Sigmoid colon (tissue), 6 donors: ENCODE measurements at regions not wholly inside any gene's neighbourhood (a gene's known extent, or its start where the extent isn't known, plus 50 kb on each side); places are given as distances from the start of the nearest gene placed in this dataset.

Experiments used
- DNase-seq: peaks from one replicate; pipeline ENCODE4 v3.0.0-alpha.2; 2019
- H3K27ac ChIP-seq, 4 donors: fragments of 200-600 bp; sonication (generic); one replicate each; pipeline ENCODE4 v1.5.1; 2016 to 2019; ENCODE audit warnings: mild to moderate bottlenecking in 1 of 4
- H3K27me3 ChIP-seq, 3 donors: fragments of 200-600 bp; sonication (generic); one replicate each; pipeline ENCODE4 v1.5.1; 2019; ENCODE audit warnings: mild to moderate bottlenecking in 1 of 3
- H3K36me3 ChIP-seq, 4 donors: fragments of 200-600 bp; sonication (generic); one replicate each; pipeline ENCODE4 v1.5.1; 2016 to 2019
- H3K4me1 ChIP-seq, 4 donors: fragments of 200-600 bp; sonication (generic); one replicate each; pipeline ENCODE4 v1.5.1; 2017 to 2019
- H3K4me3 ChIP-seq, 4 donors: fragments of 200-600 bp; sonication (generic); one replicate each; pipeline ENCODE4 v1.5.1; 2017 to 2019; ENCODE audit warnings: mild to moderate bottlenecking in 2 of 4, moderate library complexity in 1 of 4
- H3K9me3 ChIP-seq, 4 donors: fragments of 200-600 bp in 3 of 4; sonication (generic) in 3 of 4; one replicate each; pipeline versions ENCODE4 v1.5.1 to v1.6.1; 2013 to 2019
- EP300 ChIP-seq, 4 donors: sonication (generic); formaldehyde crosslinking; IDR thresholded peaks; one replicate each; pipeline ENCODE4 v1.6.1; 2017; ENCODE audit warnings: antibody characterized with exemption in 4 of 4
- POLR2A ChIP-seq, 2 donors: fragments of 450-650 bp; IDR thresholded peaks; one replicate each; pipeline ENCODE4 v1.6.1; 2016; ENCODE audit warnings: antibody characterized with exemption in 2 of 2, mild to moderate bottlenecking in 2 of 2, moderate library complexity in 2 of 2
- POLR2AphosphoS5 ChIP-seq, 4 donors: sonication (generic); formaldehyde crosslinking; IDR thresholded peaks; one replicate each; pipeline ENCODE4 v1.6.1; 2017; ENCODE audit warnings: antibody characterized with exemption in 4 of 4
- WGBS, 2 donors: extraction: QIAGEN DNeasy Blood & Tissue Kit; methylation state at CpG; one replicate each; pipeline ENCODE4 v1.1.7; 2013; 5-methylcytosine and 5-hydroxymethylcytosine counted together
- intact Hi-C: fragments of 100-400 bp; cut with DNase I; formaldehyde crosslinking; loops from one replicate; pipeline ENCODE4 v1.15.1; 2023
- TF ChIP-seq, protein P1 (sequence below), 4 experiments: fragments of 450-650 bp in 3 of 4; fragments of 200-600 bp in 1 of 4; IDR thresholded peaks; one replicate each; pipeline ENCODE4 v1.5.1; 2016 to 2019; ENCODE audit warnings: antibody characterized with exemption in 4 of 4, mild to moderate bottlenecking in 3 of 4, moderate library complexity in 2 of 4
- donor health status: healthy with polysubstance abuse.
- donor health status: healthy.

DNA sequence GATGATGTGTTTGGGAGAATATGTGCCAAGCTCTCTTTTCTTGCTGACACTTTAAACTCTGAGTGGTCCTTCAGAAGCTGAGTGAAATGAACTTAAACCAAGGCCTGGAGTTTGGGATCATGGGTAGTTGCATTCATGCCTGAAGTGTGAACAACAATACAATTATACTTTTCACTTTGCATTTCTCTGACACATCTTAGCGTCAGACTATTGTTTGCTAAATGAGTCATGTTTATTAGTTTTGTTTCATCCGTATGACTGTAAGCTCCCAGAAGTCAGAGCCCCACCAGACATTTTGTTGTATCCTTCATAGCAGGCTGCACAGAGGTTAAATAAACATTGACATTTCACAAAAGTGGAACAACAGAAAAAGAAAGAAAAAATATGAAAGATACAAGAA lies 542.6 kb downstream of the TUSC7 start:
- DNase-seq: no peak
- H3K4me1 ChIP-seq: peaks cover 0 to 18% (median 11%) of the 10 kb centered on the region in 4 donors
- WGBS, 2 donors: 12 to 59% methylated on average over 2 of the region's 2 CpGs

DNA sequence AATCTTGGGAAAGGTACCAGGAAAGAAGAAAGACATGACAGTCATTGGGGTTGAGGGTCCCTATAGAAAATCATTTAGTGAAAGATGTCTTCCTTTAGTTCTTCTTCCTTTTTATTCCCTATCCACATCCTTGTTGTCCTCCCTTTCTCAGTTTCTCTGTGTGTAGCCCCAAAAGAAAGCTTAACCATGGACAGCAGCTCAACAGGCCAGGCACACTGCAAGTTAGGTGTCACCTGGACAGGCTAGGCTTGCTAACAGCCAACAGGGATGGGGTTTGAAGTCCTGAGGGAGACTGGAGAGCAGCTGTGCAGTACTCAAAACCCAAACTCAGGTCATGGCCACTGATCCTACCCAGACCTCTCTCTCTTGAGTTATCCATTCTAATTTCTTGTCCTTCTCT lies 543.1 kb downstream of the TUSC7 start:
- H3K4me1 ChIP-seq: peaks cover 0 to 16% (median 10%) of the 10 kb centered on the region in 4 donors
- TF ChIP-seq POLR2AphosphoS5 (IDR thresholded peaks at IDR 0.05): no peak
- no peak for TF ChIP-seq POLR2A (IDR thresholded peaks at IDR 0.05)
- TF ChIP-seq, protein P1, sequence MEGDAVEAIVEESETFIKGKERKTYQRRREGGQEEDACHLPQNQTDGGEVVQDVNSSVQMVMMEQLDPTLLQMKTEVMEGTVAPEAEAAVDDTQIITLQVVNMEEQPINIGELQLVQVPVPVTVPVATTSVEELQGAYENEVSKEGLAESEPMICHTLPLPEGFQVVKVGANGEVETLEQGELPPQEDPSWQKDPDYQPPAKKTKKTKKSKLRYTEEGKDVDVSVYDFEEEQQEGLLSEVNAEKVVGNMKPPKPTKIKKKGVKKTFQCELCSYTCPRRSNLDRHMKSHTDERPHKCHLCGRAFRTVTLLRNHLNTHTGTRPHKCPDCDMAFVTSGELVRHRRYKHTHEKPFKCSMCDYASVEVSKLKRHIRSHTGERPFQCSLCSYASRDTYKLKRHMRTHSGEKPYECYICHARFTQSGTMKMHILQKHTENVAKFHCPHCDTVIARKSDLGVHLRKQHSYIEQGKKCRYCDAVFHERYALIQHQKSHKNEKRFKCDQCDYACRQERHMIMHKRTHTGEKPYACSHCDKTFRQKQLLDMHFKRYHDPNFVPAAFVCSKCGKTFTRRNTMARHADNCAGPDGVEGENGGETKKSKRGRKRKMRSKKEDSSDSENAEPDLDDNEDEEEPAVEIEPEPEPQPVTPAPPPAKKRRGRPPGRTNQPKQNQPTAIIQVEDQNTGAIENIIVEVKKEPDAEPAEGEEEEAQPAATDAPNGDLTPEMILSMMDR (IDR thresholded peaks at IDR 0.05): no peak
- TF ChIP-seq EP300 (IDR thresholded peaks at IDR 0.05): no peak
- H3K36me3 ChIP-seq: no peaks in the 10 kb centered on the region
- no peaks in the 10 kb centered on the region for H3K27me3 ChIP-seq
- no peak for DNase-seq
- no peaks in the 10 kb centered on the region for H3K9me3 ChIP-seq
- no peak overlapping the region for H3K27ac ChIP-seq
- no peak overlapping the region for H3K4me3 ChIP-seq
- intact Hi-C loops: no loop called here

More for the DNA sequence above, 542.6 kb downstream of the TUSC7 start:
- H3K27me3 ChIP-seq: no peaks in the 10 kb centered on the region
- H3K9me3 ChIP-seq: no peaks in the 10 kb centered on the region
- H3K36me3 ChIP-seq: no peaks in the 10 kb centered on the region
- no peak overlapping the region for H3K27ac ChIP-seq
- no peak overlapping the region for H3K4me3 ChIP-seq
- TF ChIP-seq POLR2A (IDR thresholded peaks at IDR 0.05): no peak
- TF ChIP-seq EP300 (IDR thresholded peaks at IDR 0.05): no peak
- TF ChIP-seq, protein P1 (IDR thresholded peaks at IDR 0.05): no peak
- intact Hi-C loops: no loop called here

DNA sequence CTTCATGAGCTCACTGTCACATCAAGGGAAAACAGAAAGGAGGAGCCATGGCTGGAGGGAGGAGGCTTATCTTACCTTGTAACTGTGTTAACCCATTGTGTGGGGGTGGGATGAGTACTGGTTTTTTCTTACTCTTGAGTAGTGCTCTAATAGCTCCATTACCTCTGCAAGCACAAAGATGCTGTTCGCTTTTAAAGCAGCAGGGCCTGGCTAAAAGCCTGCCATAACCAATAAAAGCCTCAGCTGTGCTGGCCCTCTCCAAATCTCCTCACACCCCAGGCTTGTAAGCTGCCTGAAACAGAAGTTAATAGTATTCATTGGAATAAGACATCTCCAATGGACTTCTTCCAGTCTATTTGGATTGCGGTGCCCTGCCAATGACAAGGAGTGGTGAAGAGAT lies 544.1 kb downstream of the TUSC7 start:
- Histone ChIP-seq H3K9me3 (no peaks in the 10 kb centered on the region), H3K36me3 (no peaks in the 10 kb centered on the region), H3K4me1 (peaks cover 0 to 6% (median 2%) of the 10 kb centered on the region in 4 donors), H3K4me3 (no peak overlapping the region), H3K27me3 (no peaks in the 10 kb centered on the region), H3K27ac (no peak overlapping the region)
- intact Hi-C loops: no loop called here
- DNase-seq: no peak
- 91 to 96% methylated on average over 2 of the region's 2 CpGs for WGBS, 2 donors
- TF ChIP-seq POLR2AphosphoS5 (IDR thresholded peaks at IDR 0.05): no peak
- no peak for TF ChIP-seq EP300 (IDR thresholded peaks at IDR 0.05)
- no peak for TF ChIP-seq POLR2A (IDR thresholded peaks at IDR 0.05)
- TF ChIP-seq, protein P1 (IDR thresholded peaks at IDR 0.05): no peak

DNA sequence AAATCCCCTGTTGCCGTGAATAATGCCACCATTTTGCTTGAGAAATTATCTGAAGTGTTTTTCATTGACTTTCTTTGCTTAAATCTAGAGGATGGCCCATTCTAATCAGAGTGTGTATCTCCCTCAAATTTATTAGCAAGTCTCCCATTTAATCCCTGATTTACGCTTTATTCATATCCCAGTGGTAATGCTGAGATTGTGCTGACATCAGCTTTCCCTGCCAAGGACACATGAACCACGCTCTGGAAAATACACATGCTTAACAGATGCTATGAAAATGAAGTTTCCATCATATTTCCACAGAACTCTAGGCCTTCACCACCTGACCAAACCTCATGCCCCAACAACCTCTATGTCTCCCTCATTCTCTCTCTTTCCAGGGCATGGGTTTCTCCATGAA lies 545.4 kb downstream of the TUSC7 start:
- WGBS, 2 donors: 90 to 96% methylated on average over 3 of the region's 3 CpGs
- DNase-seq: no peak
- TF ChIP-seq EP300 (IDR thresholded peaks at IDR 0.05) (no peak), POLR2AphosphoS5 (IDR thresholded peaks at IDR 0.05) (no peak), POLR2A (IDR thresholded peaks at IDR 0.05) (no peak)
- TF ChIP-seq, protein P1 (IDR thresholded peaks at IDR 0.05): no peak
- Histone ChIP-seq H3K4me3 (no peak overlapping the region), H3K36me3 (no peaks in the 10 kb centered on the region), H3K4me1 (no peaks in the 10 kb centered on the region), H3K27ac (no peak overlapping the region), H3K9me3 (no peaks in the 10 kb centered on the region), H3K27me3 (no peaks in the 10 kb centered on the region)
- intact Hi-C loops: no loop called here

DNA sequence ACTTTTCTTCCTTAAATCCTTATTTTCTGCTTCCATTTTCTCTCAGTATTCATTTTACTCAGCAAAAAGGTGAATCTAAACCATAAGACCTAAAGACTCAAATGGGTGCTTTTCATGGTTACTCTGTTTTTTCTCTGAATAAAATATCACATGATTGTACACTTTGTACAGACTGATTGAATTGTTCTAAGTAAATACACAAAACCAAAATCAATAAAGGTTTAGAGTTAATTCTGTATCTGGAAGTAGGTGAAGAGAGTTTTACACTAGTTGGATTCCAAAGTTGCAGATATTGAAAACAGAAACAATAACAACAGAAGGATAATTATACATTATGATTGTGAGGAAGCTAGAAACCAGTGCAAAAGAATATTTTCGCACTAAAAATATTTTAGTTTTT lies 546.2 kb downstream of the TUSC7 start:
- Histone ChIP-seq H3K4me3 (no peak overlapping the region), H3K27ac (no peak overlapping the region), H3K4me1 (no peaks in the 10 kb centered on the region), H3K36me3 (no peaks in the 10 kb centered on the region), H3K27me3 (no peaks in the 10 kb centered on the region), H3K9me3 (no peaks in the 10 kb centered on the region)
- DNase-seq: no peak
- TF ChIP-seq, protein P1 (IDR thresholded peaks at IDR 0.05): no peak
- TF ChIP-seq POLR2AphosphoS5 (IDR thresholded peaks at IDR 0.05) (no peak), EP300 (IDR thresholded peaks at IDR 0.05) (no peak), POLR2A (IDR thresholded peaks at IDR 0.05) (no peak)
- intact Hi-C loops: no loop called here
- 98% methylated on average over 1 of the region's 1 CpG for WGBS, 2 donors
